Esophagus squamous epithelium (tissue), 5 donors: ENCODE measurements at regions not wholly inside any gene's neighbourhood (a gene's known extent, or its start where the extent isn't known, plus 50 kb on each side); places are given as distances from the start of the nearest gene placed in this dataset.

Experiments
- DNase-seq: peaks from one replicate; lab custom pipeline; 2025; lab: John Stamatoyannopoulos, UW
- H3K27ac ChIP-seq, 4 donors: fragments of 200-600 bp; sonication (generic); one replicate each; pipeline ENCODE4 v1.5.1; 2016 to 2019; ENCODE audit warnings: mild to moderate bottlenecking in 1 of 4
- H3K27me3 ChIP-seq, 4 donors: fragments of 200-600 bp; sonication (generic); 1 replicate in 3 of 4; 2 replicates in 1 of 4; pipeline versions ENCODE4 v1.5.1 to v1.6.0; 2017 to 2021; ENCODE audit warnings: antibody characterized with exemption in 1 of 4
- H3K36me3 ChIP-seq, 3 donors: fragments of 200-600 bp; sonication (generic); one replicate each; pipeline ENCODE4 v1.5.1; 2016 to 2019
- H3K4me1 ChIP-seq, 3 donors: fragments of 200-600 bp; sonication (generic); one replicate each; pipeline ENCODE4 v1.5.1; 2017 to 2019
- H3K4me3 ChIP-seq, 4 donors: fragments of 200-600 bp; sonication (generic); 1 replicate in 3 of 4; 2 replicates in 1 of 4; pipeline ENCODE4 v1.5.1; 2016 to 2019; ENCODE audit warnings: mild to moderate bottlenecking in 2 of 4, moderate library complexity in 1 of 4
- H3K9me3 ChIP-seq, 3 donors: fragments of 200-600 bp; sonication (generic); one replicate each; pipeline ENCODE4 v1.5.1; 2016 to 2019
- POLR2A ChIP-seq, 4 donors: fragments of 450-650 bp; IDR thresholded peaks; one replicate each; pipeline ENCODE4 v1.6.1; 2017; ENCODE audit warnings: antibody characterized with exemption in 4 of 4, mild to moderate bottlenecking in 4 of 4, moderate library complexity in 3 of 4
- WGBS, 2 donors: methylation state at CpG; one replicate each; pipeline ENCODE4 v1.1.5; 2018; 5-methylcytosine and 5-hydroxymethylcytosine counted together
- intact Hi-C: fragments of 100-400 bp; cut with DNase I; formaldehyde crosslinking; loops from one replicate; pipeline ENCODE4 v1.15.0; 2022
- TF ChIP-seq, protein P1 (sequence below), 6 experiments: fragments of 450-650 bp in 4 of 6; fragments of 200-600 bp in 2 of 6; sonication (generic) in 2 of 6; IDR thresholded peaks; one replicate each; pipeline ENCODE4 v1.5.1; 2016 to 2019; ENCODE audit warnings: antibody characterized with exemption in 6 of 6, mild to moderate bottlenecking in 4 of 6, moderate library complexity in 4 of 6
- donor health status: DM: yes; HTN: yes; CAD: no.

DNA sequence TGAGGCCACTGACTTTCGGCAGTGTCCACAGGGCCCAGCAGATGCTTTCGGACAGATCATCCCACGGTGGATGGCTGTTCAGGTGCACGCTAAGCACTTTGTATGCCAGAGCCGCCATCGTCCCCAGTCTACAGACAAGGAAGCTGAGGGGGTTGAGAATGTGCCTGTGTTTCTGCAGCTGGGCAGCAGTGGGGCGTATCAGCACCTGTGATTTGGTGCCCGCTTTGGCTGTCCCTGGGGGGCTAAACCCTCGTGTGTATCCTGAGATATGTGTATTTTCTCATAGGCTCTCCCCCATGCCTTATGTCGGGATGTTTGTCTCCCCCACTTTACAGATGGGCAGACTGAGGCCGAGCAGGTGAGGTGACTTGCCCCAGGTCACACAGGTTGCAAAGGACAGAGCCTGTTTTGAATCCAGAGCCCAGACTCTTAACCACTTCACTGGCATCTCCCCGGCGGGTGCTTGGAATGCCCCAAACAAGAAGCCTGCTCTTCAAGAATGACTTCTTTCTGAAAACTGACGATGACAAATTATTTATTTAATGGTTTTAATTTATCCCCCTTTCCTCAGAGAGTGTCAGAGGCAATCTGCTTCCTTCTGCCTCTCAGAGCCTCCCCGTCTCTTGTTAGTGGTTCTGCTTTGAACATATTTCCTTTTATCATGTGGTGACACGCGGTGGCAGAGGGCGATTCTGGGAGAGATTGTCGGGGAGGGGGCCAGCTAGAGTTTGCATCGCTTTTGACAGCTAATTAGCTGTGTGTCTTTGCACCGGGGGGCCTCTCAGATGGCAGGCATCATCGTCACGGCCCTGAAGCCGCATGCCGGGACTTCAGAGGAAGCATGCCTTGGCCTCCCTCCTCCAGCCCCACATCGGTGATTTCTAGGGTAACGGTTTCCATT, 149.6 kb upstream of the CIBAR2 start:
- Histone ChIP-seq H3K36me3 (no peaks in the 10 kb centered on the region), H3K4me1 (no peaks in the 10 kb centered on the region), H3K4me3 (no peak overlapping the region), H3K27ac (no peak overlapping the region), H3K9me3 (no peaks in the 10 kb centered on the region), H3K27me3 (peaks cover 0 to 32% (median 0%) of the 10 kb centered on the region in 4 donors)
- no peak for DNase-seq
- WGBS, 2 donors, result 72 to 79% methylated on average over 18 to 22 of the region's 27 CpGs
- TF ChIP-seq POLR2A (IDR thresholded peaks at IDR 0.05), result no peak
- TF ChIP-seq, protein P1, sequence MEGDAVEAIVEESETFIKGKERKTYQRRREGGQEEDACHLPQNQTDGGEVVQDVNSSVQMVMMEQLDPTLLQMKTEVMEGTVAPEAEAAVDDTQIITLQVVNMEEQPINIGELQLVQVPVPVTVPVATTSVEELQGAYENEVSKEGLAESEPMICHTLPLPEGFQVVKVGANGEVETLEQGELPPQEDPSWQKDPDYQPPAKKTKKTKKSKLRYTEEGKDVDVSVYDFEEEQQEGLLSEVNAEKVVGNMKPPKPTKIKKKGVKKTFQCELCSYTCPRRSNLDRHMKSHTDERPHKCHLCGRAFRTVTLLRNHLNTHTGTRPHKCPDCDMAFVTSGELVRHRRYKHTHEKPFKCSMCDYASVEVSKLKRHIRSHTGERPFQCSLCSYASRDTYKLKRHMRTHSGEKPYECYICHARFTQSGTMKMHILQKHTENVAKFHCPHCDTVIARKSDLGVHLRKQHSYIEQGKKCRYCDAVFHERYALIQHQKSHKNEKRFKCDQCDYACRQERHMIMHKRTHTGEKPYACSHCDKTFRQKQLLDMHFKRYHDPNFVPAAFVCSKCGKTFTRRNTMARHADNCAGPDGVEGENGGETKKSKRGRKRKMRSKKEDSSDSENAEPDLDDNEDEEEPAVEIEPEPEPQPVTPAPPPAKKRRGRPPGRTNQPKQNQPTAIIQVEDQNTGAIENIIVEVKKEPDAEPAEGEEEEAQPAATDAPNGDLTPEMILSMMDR (IDR thresholded peaks at IDR 0.05), result no peak
- intact Hi-C loops, result no loop called here

DNA sequence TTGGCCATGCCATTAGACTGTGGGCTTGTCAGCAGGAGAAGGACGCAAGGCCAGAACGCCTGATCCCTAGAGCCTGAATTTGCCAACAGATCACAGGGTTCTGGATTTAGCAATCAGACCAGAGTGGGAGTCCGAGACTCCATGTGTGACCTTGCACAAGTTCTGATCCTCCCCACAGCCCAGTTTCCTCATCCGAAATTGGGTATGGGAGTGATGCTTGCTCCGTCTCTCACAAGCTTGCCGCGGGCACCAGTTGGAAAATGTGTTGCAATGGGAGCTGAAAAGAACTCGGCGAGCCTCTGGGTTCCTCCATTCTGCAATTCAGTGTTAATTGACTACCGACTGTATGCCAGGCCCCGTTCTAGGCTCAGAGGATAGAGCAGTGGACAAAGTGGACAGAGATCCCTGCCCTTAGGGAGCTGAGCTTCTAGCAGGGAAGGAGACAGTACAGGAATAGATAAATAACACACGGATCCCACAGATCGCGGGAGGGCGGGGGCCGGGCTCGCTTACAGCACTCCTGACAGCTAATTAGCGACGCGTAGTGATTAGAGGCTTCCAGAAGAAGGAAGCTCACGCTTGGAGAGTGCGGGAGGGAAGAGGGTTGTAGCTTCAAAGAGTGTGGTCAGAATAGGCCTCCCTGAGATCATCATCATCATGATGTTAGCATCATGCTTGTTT, 150.4 kb upstream of the CIBAR2 start:
- no peak for TF ChIP-seq POLR2A (IDR thresholded peaks at IDR 0.05)
- TF ChIP-seq, protein P1 (IDR thresholded peaks at IDR 0.05), result no peak
- intact Hi-C loops, result no loop called here
- no peak overlapping the region for H3K27ac ChIP-seq
- no peaks in the 10 kb centered on the region for H3K9me3 ChIP-seq
- WGBS, 2 donors, result 83 to 89% methylated on average over 12 to 22 of the region's 22 CpGs
- H3K4me1 ChIP-seq, result no peaks in the 10 kb centered on the region
- H3K4me3 ChIP-seq, result no peak overlapping the region
- H3K27me3 ChIP-seq, result peaks cover 0 to 32% (median 0%) of the 10 kb centered on the region in 4 donors
- DNase-seq, result no peak
- H3K36me3 ChIP-seq, result no peaks in the 10 kb centered on the region

- Histone ChIP-seq H3K4me1 (no peaks in the 10 kb centered on the region), H3K9me3 (no peaks in the 10 kb centered on the region), H3K4me3 (no peak overlapping the region), H3K27ac (no peak overlapping the region), H3K27me3 (peaks cover 0 to 28% (median 0%) of the 10 kb centered on the region in 4 donors), H3K36me3 (no peaks in the 10 kb centered on the region)
- no peak for DNase-seq
- 81 to 91% methylated on average over 6 of the region's 6 CpGs for WGBS, 2 donors
- no peak for TF ChIP-seq POLR2A (IDR thresholded peaks at IDR 0.05)
- TF ChIP-seq, protein P1 (IDR thresholded peaks at IDR 0.05), result no peak
- intact Hi-C loops, result no loop called here
Observed at GRCh38 chr16:85263239-85263585, 150.9 kb upstream of the CIBAR2 start.

DNA sequence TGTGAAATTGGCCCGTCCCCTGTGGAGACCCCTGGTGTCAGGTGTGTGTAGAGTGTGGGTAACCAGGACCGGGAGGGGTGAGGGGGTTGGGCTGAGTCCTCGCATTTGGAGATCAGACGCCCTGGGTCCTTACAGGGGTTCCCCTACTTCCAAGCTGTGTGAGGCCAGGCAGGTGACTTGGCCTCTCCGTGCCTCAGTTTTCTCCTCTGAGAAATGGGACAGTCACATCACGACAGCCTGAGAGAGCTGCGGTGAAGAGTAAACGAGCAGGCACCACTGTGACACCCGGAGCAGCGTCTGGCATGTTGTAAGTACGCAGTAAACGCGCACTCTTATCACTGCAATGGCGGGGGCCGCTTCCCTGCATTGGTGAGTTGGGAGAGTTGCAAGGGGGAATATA, 152.5 kb upstream of the CIBAR2 start:
- H3K9me3 ChIP-seq, result no peaks in the 10 kb centered on the region
- 86% methylated on average over 6 to 8 of the region's 15 CpGs for WGBS, 2 donors
- TF ChIP-seq, protein P1 (IDR thresholded peaks at IDR 0.05), result no peak
- no peak for TF ChIP-seq POLR2A (IDR thresholded peaks at IDR 0.05)
- intact Hi-C loops, result no loop called here
- DNase-seq, result no peak
- H3K4me3 ChIP-seq, result no peak overlapping the region
- H3K27me3 ChIP-seq, result peaks cover 0 to 14% (median 0%) of the 10 kb centered on the region in 4 donors
- no peaks in the 10 kb centered on the region for H3K36me3 ChIP-seq
- H3K27ac ChIP-seq, result no peak overlapping the region
- no peaks in the 10 kb centered on the region for H3K4me1 ChIP-seq
